ENCODE measurements at regions not wholly inside any gene's neighbourhood (a gene's known extent, or its start where the extent isn't known, plus 50 kb on each side); places are given as distances from the start of the nearest gene placed in this dataset.
"Not testable (repeated sequence)": the region's sequence is repeated elsewhere in the genome, so short reads cannot be mapped to it uniquely, and the experiment has no call there.

- not testable (repeated sequence) for TF ChIP-seq CTCF (IDR thresholded peaks at IDR 0.05; ENCODE audit: low read depth, low read length, poor library complexity, severe bottlenecking); EZH2phosphoT487 (IDR thresholded peaks at IDR 0.05; ENCODE audit: borderline replicate concordance, low read length)
These were observed 3076.8 kb downstream of the RPIA start for GRCh38 chr2:91768301-91768700.

All from DOHH2 (cell line).